H9 (cell line): ENCODE measurements at regions not wholly inside any gene's neighbourhood (a gene's known extent, or its start where the extent isn't known, plus 50 kb on each side); places are given as distances from the start of the nearest gene placed in this dataset.

Experiments
- DNase-seq: peaks from one replicate; pipeline ENCODE4 v3.0.0-alpha.2; 2017
- H2AFZ ChIP-seq: one replicate; pipeline ENCODE4 v1.6.1; 2013; ENCODE audit warnings: mild to moderate bottlenecking, low read length, control low read depth, moderate library complexity
- H2AK5ac ChIP-seq: 2 replicates; pipeline ENCODE4 v1.6.1; 2013; ENCODE audit warnings: low read length, control low read depth, mixed read lengths; ENCODE audit not compliant: insufficient read length
- H2BK120ac ChIP-seq: one replicate; pipeline ENCODE4 v1.6.1; 2013; ENCODE audit warnings: low read depth, mild to moderate bottlenecking, low read length, control low read depth, inconsistent platforms; ENCODE audit not compliant: poor library complexity, severe bottlenecking
- H2BK12ac ChIP-seq: 2 replicates; pipeline ENCODE4 v1.6.1; 2013; ENCODE audit warnings: low read length, control low read depth, mixed read lengths, low read depth; ENCODE audit not compliant: insufficient read length
- H2BK15ac ChIP-seq: 2 replicates; pipeline ENCODE4 v1.6.1; 2013; ENCODE audit warnings: low read depth, low read length, control low read depth
- H2BK20ac ChIP-seq: one replicate; pipeline ENCODE4 v1.6.1; 2013; ENCODE audit warnings: low read depth, mild to moderate bottlenecking, low read length, control low read depth, inconsistent platforms; ENCODE audit not compliant: poor library complexity, severe bottlenecking
- H2BK5ac ChIP-seq: 2 replicates; pipeline ENCODE4 v1.6.1; 2013; ENCODE audit warnings: low read length, control low read depth, mixed read lengths; ENCODE audit not compliant: insufficient read length
- H3K14ac ChIP-seq: 2 replicates; pipeline ENCODE4 v1.6.1; 2013; ENCODE audit warnings: low read length, control low read depth; ENCODE audit not compliant: insufficient read depth
- H3K18ac ChIP-seq: 2 replicates; pipeline ENCODE4 v1.6.1; 2013; ENCODE audit warnings: low read depth, mild to moderate bottlenecking, mixed read lengths, low read length, control low read depth; ENCODE audit not compliant: insufficient read length
- H3K23ac ChIP-seq: 2 replicates; pipeline ENCODE4 v1.6.1; 2013; ENCODE audit warnings: low read length, control low read depth, mixed read lengths, low read depth; ENCODE audit not compliant: insufficient read length
- H3K23me2 ChIP-seq: 2 replicates; pipeline ENCODE4 v1.6.1; 2013; ENCODE audit warnings: low read depth, mild to moderate bottlenecking, mixed read lengths, low read length, control low read depth; ENCODE audit not compliant: insufficient read length, poor library complexity, severe bottlenecking
- H3K27ac ChIP-seq: 2 replicates; pipeline ENCODE4 v1.5.1; 2013; ENCODE audit warnings: low read length, control low read depth, mixed read lengths, low read depth; ENCODE audit not compliant: insufficient read length
- H3K27me3 ChIP-seq: 2 replicates; pipeline ENCODE4 v1.6.1; 2013; ENCODE audit warnings: low read length, control low read depth, inconsistent platforms; ENCODE audit not compliant: insufficient read depth
- H3K4ac ChIP-seq: 2 replicates; pipeline ENCODE4 v1.6.1; 2013; ENCODE audit warnings: low read depth, mild to moderate bottlenecking, control low read depth, inconsistent platforms, low read length, moderate library complexity
- H3K4me1 ChIP-seq: 2 replicates; pipeline ENCODE4 v1.6.1; 2013; ENCODE audit warnings: low read length, control low read depth, inconsistent platforms; ENCODE audit not compliant: insufficient read depth
- H3K4me2 ChIP-seq: 2 replicates; pipeline ENCODE4 v1.6.1; 2013; ENCODE audit warnings: low read length, control low read depth, mixed read lengths; ENCODE audit not compliant: insufficient read length, insufficient read depth
- H3K56ac ChIP-seq: 2 replicates; pipeline ENCODE4 v1.6.1; 2013; ENCODE audit warnings: low read depth, mild to moderate bottlenecking, mixed read lengths, low read length, control low read depth; ENCODE audit not compliant: insufficient read length
- H3K79me1 ChIP-seq: 2 replicates; pipeline ENCODE4 v1.6.1; 2013; ENCODE audit warnings: low read depth, mild to moderate bottlenecking, moderate library complexity, low read length, control low read depth, inconsistent platforms; ENCODE audit not compliant: insufficient read depth, poor library complexity, severe bottlenecking
- H3K79me2 ChIP-seq: 2 replicates; pipeline ENCODE4 v1.6.1; 2013; ENCODE audit warnings: low read length, control low read depth, inconsistent platforms; ENCODE audit not compliant: insufficient read depth
- H3K9ac ChIP-seq: 2 replicates; pipeline ENCODE4 v1.6.1; 2013; ENCODE audit warnings: low read length, control low read depth, mixed read lengths; ENCODE audit not compliant: insufficient read length; ENCODE audit errors: extremely low read depth
- H3K9me3 ChIP-seq: one replicate; pipeline ENCODE4 v1.6.1; 2013; ENCODE audit warnings: low read depth, low read length, inconsistent platforms; ENCODE audit not compliant: control insufficient read depth
- H3T11ph ChIP-seq: one replicate; pipeline ENCODE4 v1.6.1; 2013; ENCODE audit warnings: mild to moderate bottlenecking, low read length, control low read depth, inconsistent platforms
- H4K20me1 ChIP-seq: one replicate; pipeline ENCODE4 v1.6.1; 2013; ENCODE audit not compliant: control insufficient read depth, insufficient read length, insufficient read depth
- H4K5ac ChIP-seq: 2 replicates; pipeline ENCODE4 v1.6.1; 2013; ENCODE audit warnings: low read depth, mild to moderate bottlenecking, mixed read lengths, low read length, control low read depth; ENCODE audit not compliant: insufficient read length
- H4K8ac ChIP-seq: replicated peaks from 2 replicates; pipeline ENCODE4 v1.6.1; 2013; ENCODE audit warnings: low read length, control low read depth, mixed read lengths, low read depth; ENCODE audit not compliant: insufficient read length
- H4K91ac ChIP-seq: 2 replicates; pipeline ENCODE4 v1.6.1; 2013; ENCODE audit warnings: low read depth, mild to moderate bottlenecking, moderate library complexity, mixed read lengths, low read length, control low read depth; ENCODE audit not compliant: insufficient read length
- H3K27ac Mint-ChIP-seq, 3 experiments: 2 replicates in 2 of 3; 3 replicates in 1 of 3; pipeline ENCODE4 v1.8.0; 2020 to 2021; ENCODE audit warnings: mixed read lengths in 3 of 3, mild to moderate bottlenecking in 1 of 3, moderate library complexity in 1 of 3
- H3K27me3 Mint-ChIP-seq: 2 replicates; pipeline ENCODE4 v1.8.0; 2021; ENCODE audit warnings: low read depth, mild to moderate bottlenecking, moderate library complexity, mixed read lengths
- H3K36me3 Mint-ChIP-seq, 3 experiments: 2 replicates in 2 of 3; 3 replicates in 1 of 3; pipeline ENCODE4 v1.8.0; 2020 to 2021; ENCODE audit warnings: low read depth in 3 of 3, mixed read lengths in 3 of 3; ENCODE audit not compliant: insufficient read depth in 1 of 3
- H3K4me1 Mint-ChIP-seq, 2 experiments: 2 replicates each; pipeline ENCODE4 v1.8.0; 2020; ENCODE audit warnings: mixed read lengths in 2 of 2
- H3K4me3 Mint-ChIP-seq, 2 experiments: 2 replicates in 1 of 2; 3 replicates in 1 of 2; pipeline ENCODE4 v1.8.0; 2020 to 2021; ENCODE audit warnings: mild to moderate bottlenecking in 2 of 2, mixed read lengths in 2 of 2, moderate library complexity in 1 of 2
- H3K9me3 Mint-ChIP-seq, 2 experiments: 2 replicates in 1 of 2; 3 replicates in 1 of 2; pipeline ENCODE4 v1.8.0; 2020; ENCODE audit warnings: mild to moderate bottlenecking in 2 of 2, mixed read lengths in 2 of 2, moderate library complexity in 1 of 2
- WGBS: extraction: QIAGEN DNeasy Blood & Tissue Kit; methylation state at CpG from one replicate; pipeline ENCODE4 v1.1.7; 2013; ENCODE audit warnings: missing lambda C conversion rate, low lambda C conversion rate, mixed read lengths; ENCODE audit not compliant: insufficient read length; ENCODE audit errors: extremely low coverage; 5-methylcytosine and 5-hydroxymethylcytosine counted together
- TF ChIP-seq, protein P1 (sequence below): fragments of 200-600 bp; sonication (generic); conservative IDR thresholded peaks from 3 replicates; pipeline ENCODE4 v1.8.0; 2021; ENCODE audit warnings: antibody characterized with exemption, mild to moderate bottlenecking

DNA sequence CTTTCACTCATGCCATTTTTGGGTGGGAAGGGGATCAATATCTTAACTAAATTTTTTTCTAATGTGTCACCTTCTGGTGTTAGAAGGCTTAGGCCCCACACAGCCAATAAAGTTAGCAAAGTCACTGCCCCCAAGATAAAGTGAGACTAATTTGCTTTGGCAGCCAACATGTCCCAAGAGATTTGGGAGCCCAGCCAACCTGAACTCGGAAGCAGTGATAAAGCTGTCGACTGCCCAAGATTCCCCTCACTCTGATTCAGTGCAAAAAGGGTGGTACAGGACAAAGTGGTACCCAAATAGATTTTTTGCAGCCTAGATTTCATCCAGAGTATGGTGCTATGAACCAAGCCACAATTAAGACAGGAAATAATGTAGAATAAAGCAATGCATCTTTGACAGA, 572.5 kb upstream of the ARRDC3 start:
- Mint-ChIP-seq H3K9me3 (no peaks in the 10 kb centered on the region), H3K27ac (no peak overlapping the region), H3K4me1 (peaks cover 6% of the 10 kb centered on the region in 2 experiments), H3K27me3 (no peaks in the 10 kb centered on the region), H3K36me3 (no peaks in the 10 kb centered on the region), H3K4me3 (no peak overlapping the region)
- no peaks in the 10 kb centered on the region for H4K20me1 ChIP-seq
- H3K9me3 ChIP-seq: no peaks in the 10 kb centered on the region
- H2BK5ac ChIP-seq: no peak overlapping the region
- H3K14ac ChIP-seq: no peak overlapping the region
- H2BK120ac ChIP-seq: no peak overlapping the region
- no peak overlapping the region for H3T11ph ChIP-seq
- H4K91ac ChIP-seq: no peak overlapping the region
- no peak overlapping the region for H4K5ac ChIP-seq
- no peaks in the 10 kb centered on the region for H3K79me1 ChIP-seq
- no peak overlapping the region for H2BK12ac ChIP-seq
- H3K4me2 ChIP-seq: no peak overlapping the region
- no peak overlapping the region for H2BK20ac ChIP-seq
- no peak overlapping the region for H3K56ac ChIP-seq
- H3K79me2 ChIP-seq: no peaks in the 10 kb centered on the region
- no peaks in the 10 kb centered on the region for H3K27me3 ChIP-seq
- no peak overlapping the region for H4K8ac ChIP-seq
- H3K9ac ChIP-seq: no peak overlapping the region
- H2AK5ac ChIP-seq: no peak overlapping the region
- H3K27ac ChIP-seq: no peak overlapping the region
- TF ChIP-seq, protein P1, sequence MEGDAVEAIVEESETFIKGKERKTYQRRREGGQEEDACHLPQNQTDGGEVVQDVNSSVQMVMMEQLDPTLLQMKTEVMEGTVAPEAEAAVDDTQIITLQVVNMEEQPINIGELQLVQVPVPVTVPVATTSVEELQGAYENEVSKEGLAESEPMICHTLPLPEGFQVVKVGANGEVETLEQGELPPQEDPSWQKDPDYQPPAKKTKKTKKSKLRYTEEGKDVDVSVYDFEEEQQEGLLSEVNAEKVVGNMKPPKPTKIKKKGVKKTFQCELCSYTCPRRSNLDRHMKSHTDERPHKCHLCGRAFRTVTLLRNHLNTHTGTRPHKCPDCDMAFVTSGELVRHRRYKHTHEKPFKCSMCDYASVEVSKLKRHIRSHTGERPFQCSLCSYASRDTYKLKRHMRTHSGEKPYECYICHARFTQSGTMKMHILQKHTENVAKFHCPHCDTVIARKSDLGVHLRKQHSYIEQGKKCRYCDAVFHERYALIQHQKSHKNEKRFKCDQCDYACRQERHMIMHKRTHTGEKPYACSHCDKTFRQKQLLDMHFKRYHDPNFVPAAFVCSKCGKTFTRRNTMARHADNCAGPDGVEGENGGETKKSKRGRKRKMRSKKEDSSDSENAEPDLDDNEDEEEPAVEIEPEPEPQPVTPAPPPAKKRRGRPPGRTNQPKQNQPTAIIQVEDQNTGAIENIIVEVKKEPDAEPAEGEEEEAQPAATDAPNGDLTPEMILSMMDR: no peak
- H2AFZ ChIP-seq: no peak overlapping the region
- no peak for DNase-seq
- no peak overlapping the region for H2BK15ac ChIP-seq
- no peaks in the 10 kb centered on the region for H3K4me1 ChIP-seq
- H3K23ac ChIP-seq: no peak overlapping the region
- no peak overlapping the region for H3K4ac ChIP-seq
- H3K18ac ChIP-seq: no peak overlapping the region
- no peaks in the 10 kb centered on the region for H3K23me2 ChIP-seq
- WGBS: no CpG with 5 or more reads among the region's 2 CpGs
